Left colon (tissue), 2 donors: ENCODE measurements at regions not wholly inside any gene's neighbourhood (a gene's known extent, or its start where the extent isn't known, plus 50 kb on each side); places are given as distances from the start of the nearest gene placed in this dataset.

Experiments used
- ATAC-seq: fragments of 200-7000 bp; cut with Tn5 transposase; one replicate; pipeline ENCODE4 v1.9.1; 2020; ENCODE audit warnings: mild to moderate bottlenecking, moderate library complexity
- DNase-seq, 2 donors: peaks; one replicate each; pipeline ENCODE4 v3.0.0-alpha.2; 2020
- intact Hi-C, 2 donors: fragments of 100-400 bp; cut with DNase I in 1 of 2; cut with micrococcal nuclease in 1 of 2; formaldehyde crosslinking; loops; one replicate each; pipeline versions ENCODE4 v1.11.2 to v1.14.0; 2022; cut with DNase I, micrococcal nuclease
- donor health status: DM: no; HTN: no; CAD: no.
- donor health status: DM: yes; HTN: yes; CAD: no.

DNA sequence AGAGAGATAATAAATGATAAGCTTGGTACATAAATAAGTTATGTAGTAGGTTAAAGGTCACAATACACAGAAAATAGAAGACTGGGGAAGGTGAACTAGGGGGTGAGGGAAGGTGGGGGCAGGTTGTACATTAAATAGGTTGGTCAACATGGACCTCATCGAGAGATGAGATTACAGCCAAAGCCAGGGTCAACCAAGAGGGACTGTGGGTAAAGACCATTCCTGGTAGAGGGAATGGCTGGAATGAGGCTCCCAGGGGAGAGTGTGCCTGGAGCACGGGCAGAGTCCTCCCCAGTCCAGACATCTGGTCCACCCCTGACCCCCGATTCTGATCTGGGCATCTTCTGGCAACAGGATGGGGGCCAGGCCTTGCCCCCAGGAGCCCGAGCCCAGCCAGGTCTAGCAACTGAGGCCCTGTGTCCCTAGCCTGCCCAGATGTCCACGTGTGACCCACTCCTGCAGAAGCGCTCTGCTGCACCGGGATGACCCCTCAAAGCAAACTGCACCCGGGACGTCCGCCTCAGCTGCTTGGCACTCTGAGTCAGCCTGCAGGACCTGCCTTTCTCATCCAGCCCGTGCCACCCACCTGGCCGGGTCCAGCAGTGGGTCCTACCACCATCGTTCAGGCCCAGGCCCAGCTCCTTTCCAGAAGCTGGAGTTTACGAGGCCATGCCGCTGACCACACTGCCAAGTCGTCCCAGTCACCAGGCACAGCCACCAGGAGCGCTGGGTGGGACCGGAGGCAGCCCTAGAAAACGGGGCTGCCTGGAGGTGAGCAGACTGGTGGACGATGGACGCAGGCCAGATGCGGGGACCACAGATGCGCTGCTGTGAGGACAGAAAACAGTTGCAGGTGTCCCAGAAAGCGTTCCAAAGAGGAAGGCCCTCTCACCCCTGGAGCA is 56.2 kb upstream of the ID2 start:
- no peak for ATAC-seq
- no peak for DNase-seq
- intact Hi-C loops = no loop called here

DNA sequence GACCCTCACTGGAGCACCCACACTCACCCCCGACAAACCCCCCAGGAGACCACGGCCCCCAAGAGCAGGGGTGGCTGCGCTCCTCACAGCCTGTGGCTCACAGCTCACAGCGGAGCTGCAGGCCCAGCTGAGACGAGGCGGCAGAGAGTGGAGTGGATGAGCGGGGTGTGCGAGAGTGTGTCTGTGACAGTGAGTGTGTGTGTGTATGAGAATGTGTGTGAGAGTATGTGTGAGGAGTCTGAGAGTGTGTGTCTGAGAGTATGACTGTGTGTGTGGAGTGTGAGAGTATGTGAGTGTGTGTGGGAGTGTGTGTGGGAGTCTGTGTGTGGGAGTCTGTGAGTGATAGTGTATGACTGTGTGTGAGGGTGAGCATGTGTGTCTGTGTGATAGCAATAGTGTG is 55.3 kb upstream of the ID2 start:
- intact Hi-C loops = no loop called here
- ATAC-seq = peak; percentile 9
- peak; percentile 24 to 28 for DNase-seq

DNA sequence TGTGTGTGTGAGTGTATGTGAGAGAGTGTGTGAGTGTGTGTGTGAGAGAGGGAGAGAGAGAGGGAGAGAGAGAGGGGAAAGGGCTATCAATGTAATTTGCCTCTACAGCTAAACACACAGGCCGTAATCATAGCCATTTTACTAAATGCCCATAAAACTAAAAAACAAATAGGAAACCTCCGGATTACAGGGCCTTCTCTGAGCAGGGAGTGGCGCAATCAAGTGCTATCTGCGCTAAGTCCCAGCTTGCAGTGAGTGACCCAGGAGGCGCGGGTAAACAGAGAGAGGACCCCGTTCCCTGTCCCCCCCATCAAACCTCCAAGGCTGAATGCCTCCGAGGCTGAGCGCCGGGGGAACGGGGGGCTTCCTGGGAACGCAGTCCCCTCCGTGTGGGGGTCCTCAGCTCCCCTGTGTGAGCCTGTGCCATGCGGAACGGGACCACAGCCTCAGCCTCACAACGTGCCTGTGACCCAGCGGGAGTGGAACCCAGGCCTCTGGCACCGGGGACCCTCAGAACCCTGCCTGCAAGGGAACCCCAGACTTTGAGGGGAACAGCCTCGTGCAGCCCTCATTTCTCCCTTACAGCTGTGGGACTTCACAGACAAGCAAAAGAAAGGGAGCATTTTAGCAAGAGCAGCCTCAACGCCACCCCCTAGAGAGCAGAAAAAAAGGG is 54.7 kb upstream of the ID2 start:
- intact Hi-C loops = no loop called here
- peak; percentile 75 for ATAC-seq
- peak; percentile 59 to 62 for DNase-seq

DNA sequence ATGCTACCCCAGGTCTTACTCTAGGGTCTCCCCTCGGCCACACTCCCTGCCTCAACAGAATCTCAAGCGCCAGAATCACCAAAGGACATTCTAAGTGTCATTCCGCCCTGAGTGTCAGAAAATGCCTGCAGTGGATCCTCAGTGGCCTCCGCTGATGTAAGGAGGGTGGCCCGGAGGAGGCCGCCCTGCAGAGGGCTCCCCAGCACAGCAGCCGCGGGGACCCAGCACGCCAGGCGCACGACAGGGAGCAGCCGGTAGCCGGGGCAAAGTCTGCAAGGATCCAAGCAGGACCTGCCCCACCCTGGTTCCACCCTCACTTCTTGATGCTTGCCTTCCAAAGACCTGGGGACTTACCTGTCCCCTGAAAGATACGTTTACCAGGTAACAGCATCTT is 54.2 kb upstream of the ID2 start:
- peak; percentile 92 for ATAC-seq
- intact Hi-C loops = no loop called here
- peak; percentile 88 to 94 for DNase-seq

DNA sequence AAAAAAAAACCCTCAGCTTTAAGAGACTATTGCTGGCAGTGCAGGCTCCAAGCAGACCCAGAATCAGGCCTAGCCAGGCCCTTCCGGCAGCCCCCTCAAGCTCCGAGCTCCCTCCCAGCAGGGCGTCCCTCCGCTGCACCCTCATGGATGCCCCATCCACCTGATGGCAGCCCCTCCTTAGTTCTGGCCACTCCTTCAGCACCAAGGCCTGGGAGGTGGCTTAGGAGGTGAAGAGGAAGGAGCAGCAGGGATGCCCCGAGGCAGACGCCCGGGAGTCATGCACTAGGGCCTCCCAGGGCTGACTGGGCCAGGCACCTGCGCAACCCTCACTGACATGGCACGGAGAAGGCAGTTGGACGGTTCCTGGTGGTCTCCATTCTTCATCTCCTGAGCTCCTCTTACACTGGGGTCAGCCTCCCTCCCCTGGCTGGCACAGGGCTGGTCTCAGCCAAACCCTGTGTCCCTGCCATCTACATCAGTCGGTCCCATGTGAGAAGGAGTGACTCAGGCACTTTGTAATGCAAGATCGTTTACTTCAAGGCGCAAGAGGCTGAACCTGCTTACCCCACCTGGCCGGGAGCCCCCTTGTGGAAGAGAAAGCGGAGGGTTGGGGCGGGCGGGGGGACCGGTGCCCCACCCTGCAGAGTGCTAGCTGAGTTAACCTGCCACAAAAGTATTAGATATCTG is 53.5 kb upstream of the ID2 start:
- ATAC-seq (peak; percentile 40), DNase-seq (peak; percentile 38 to 62)
- intact Hi-C loops = no loop called here

DNA sequence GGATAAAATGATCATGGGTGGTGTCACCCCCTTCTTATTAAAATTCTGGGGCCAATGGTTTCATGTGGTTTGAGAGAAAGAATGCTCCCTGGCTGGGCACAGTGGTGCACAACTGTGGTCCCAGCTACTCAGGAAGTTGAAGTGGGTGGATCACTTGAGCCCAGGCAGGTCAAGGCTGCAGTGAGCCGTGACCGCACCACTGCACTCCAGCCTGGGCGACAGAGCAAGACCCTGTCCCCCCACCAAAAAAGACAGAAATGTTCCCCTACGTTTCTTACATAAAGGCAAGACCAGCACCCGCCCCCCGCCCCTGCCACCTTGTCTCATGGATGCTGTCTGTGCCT is 53.0 kb upstream of the ID2 start:
- peak in 1 of 2 donors; percentile 8 for DNase-seq

DNA sequence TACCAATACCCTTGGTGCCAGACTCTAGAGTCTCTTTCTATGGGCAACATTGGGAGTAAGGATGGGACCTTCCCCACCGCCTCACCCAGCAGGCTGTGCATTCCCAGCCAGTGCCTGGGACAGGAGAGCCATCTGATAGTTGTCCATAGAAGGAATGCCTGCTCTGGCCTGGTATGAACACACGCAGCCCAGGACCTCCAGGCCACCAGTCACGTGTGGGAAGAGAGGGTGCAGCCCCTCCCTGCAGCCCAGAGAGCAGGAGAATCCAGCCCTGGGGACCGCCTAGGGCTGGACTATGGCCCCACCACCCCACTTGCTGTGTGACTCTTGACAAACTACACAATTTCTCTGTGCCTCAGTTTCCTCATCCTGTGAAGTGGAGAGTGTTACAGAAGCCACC is 52.5 kb upstream of the ID2 start:
- ATAC-seq = no peak
- intact Hi-C loops = no loop called here
- peak in 1 of 2 donors; percentile 20 for DNase-seq

More for the DNA sequence above, 53.0 kb upstream of the ID2 start:
- no peak for ATAC-seq
- intact Hi-C loops = no loop called here

DNA sequence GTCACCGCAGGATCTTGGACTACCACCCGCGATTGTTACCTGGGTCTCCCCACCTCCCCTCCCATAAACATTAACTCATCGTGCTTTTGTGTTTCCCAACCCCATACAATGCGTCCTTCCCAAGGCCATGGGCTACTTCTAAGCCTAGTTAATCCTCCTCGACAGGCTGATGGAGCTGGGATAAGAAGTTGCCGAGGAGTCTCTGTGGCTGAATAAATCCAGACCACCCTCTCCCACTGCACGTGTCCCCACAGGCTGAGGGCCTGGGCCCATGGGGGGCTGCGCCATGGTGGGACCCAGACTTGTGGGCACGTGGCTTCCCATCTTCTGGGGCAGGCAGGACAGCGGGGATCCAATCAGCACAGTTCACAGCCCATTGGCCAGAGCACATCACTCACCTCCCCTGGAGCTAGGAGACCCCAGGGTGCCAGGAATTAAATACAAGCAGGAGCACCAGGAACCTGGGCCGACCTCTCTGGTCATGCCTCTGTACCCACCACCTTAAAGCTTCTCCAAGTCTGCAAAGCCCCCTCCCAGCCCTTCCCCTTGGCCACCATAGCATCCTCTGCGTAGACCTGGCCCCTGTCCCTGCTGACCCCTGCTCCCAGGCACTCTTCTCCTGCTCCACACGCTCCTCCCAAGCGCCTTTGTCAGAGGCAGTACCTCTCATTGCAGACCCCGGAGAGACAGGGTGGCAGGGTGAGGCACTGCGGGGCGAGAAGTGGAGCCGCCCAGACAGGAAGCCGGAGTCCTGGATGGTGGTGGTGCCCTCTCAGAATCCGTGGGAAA is 51.0 kb upstream of the ID2 start:
- ATAC-seq (no peak), DNase-seq (peak in 1 of 2 donors; percentile 17)
- intact Hi-C loops = no loop called here

DNA sequence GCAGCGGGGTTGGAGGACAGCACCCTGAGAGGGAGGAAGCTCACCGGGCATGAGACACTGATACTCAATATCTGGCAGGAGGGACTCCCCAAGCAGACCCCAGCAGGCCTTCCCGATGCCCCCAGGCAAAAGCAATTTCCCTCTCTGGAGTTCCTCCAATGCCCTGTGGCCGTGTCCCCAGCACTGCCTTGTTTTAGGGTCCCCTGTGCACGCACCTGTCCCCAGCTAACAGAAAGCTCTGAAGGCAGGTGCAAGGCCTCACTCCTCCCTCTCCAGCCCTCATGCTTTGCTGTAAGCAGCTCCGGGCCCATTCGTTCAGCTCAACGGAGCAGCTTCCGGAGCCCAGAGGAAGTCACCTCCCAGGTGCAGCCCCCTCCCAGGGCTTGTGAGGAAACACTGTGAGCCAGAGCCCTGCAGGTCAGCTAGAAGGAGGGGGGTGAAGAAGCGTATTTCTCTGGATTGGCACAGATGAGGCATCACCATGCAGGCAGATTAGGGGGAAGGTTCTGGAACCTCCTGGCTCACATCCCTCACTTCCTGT is 50.3 kb upstream of the ID2 start:
- DNase-seq = peak in 1 of 2 donors; percentile 21
- no peak for ATAC-seq
- intact Hi-C loops = no loop called here
